Caco-2 (cell line): ENCODE measurements at regions not wholly inside any gene's neighbourhood (a gene's known extent, or its start where the extent isn't known, plus 50 kb on each side); places are given as distances from the start of the nearest gene placed in this dataset.

Experiments used
- BruUV-seq: library from RNA; stranded (reverse); fragments of 400-500 nt; replicated peaks from 2 replicates; lab custom pipeline; 2021; lab: Mats Ljungman, UMichigan
- CTCF ChIA-PET: fragments of 300-600 bp; sonication (Branson Sonifier 250); formaldehyde crosslinking; loops from one replicate; lab custom pipeline; 2022; ENCODE audit warnings: antibody characterized with exemption; lab: Charles Lee
- POLR2A ChIA-PET: fragments of 300-600 bp; sonication (Branson Sonifier 250); formaldehyde crosslinking; loops from one replicate; lab custom pipeline; 2022; ENCODE audit warnings: antibody characterized with exemption; lab: Charles Lee
- DNase-seq, 2 experiments: peaks; one replicate each; pipeline versions ENCODE4 v3.0.0 to v3.0.0-alpha.2; 2020 to 2022
- H3K27me3 ChIP-seq: replicated peaks from 2 replicates; pipeline ENCODE4 v1.6.0; 2011; ENCODE audit warnings: low read length; ENCODE audit not compliant: control insufficient read depth, insufficient read depth
- H3K36me3 ChIP-seq: 2 replicates; pipeline ENCODE4 v1.5.1; 2011; ENCODE audit warnings: low read length; ENCODE audit not compliant: control insufficient read depth, insufficient read depth
- H3K4me1 ChIP-seq: fragments of 250-450 bp; sonication (Bioruptor Pico); 2 replicates; pipeline ENCODE4 v1.5.1; 2020; ENCODE audit warnings: mild to moderate bottlenecking
- H3K4me3 ChIP-seq: 2 replicates; pipeline ENCODE4 v1.5.1; 2011; ENCODE audit warnings: low read depth, mild to moderate bottlenecking, control low read depth, low read length
- H3K9me3 ChIP-seq: fragments of 250-450 bp; sonication (Bioruptor Pico); 2 replicates; pipeline ENCODE4 v1.5.1; 2020; ENCODE audit warnings: mild to moderate bottlenecking, moderate library complexity
- H3K27ac Mint-ChIP-seq: one replicate; pipeline ENCODE4 v1.8.0; 2022; ENCODE audit warnings: mixed read lengths; ENCODE audit not compliant: unreplicated experiment
- H3K27me3 Mint-ChIP-seq: one replicate; pipeline ENCODE4 v1.8.0; 2022; ENCODE audit warnings: mixed read lengths; ENCODE audit not compliant: insufficient read depth, unreplicated experiment
- H3K36me3 Mint-ChIP-seq: one replicate; pipeline ENCODE4 v1.8.0; 2022; ENCODE audit warnings: mild to moderate bottlenecking, mixed read lengths; ENCODE audit not compliant: insufficient read depth, unreplicated experiment
- H3K4me1 Mint-ChIP-seq: one replicate; pipeline ENCODE4 v1.8.0; 2022; ENCODE audit warnings: low read depth, mixed read lengths; ENCODE audit not compliant: unreplicated experiment
- H3K4me3 Mint-ChIP-seq: one replicate; pipeline ENCODE4 v1.8.0; 2022; ENCODE audit warnings: mild to moderate bottlenecking, moderate library complexity, mixed read lengths; ENCODE audit not compliant: unreplicated experiment
- H3K9me3 Mint-ChIP-seq: one replicate; pipeline ENCODE4 v1.8.0; 2022; ENCODE audit warnings: mixed read lengths; ENCODE audit not compliant: unreplicated experiment
- intact Hi-C: fragments of 100-400 bp; cut with micrococcal nuclease; formaldehyde crosslinking; loops from one replicate; pipeline ENCODE4 v1.10.0; 2022; ENCODE audit not compliant: unreplicated experiment
- TF ChIP-seq, protein P1 (sequence below), 2 experiments: fragments of 200-600 bp in 1 of 2; IDR thresholded peaks; 1 replicate in 1 of 2; 2 replicates in 1 of 2; pipeline versions ENCODE4 v1.5.1 to v1.8.0; 2011 to 2022; ENCODE audit warnings: antibody characterized with exemption in 1 of 2, control low read depth in 1 of 2, inconsistent platforms in 1 of 2, low read depth in 1 of 2, low read length in 1 of 2, mild to moderate bottlenecking in 1 of 2, moderate library complexity in 1 of 2; ENCODE audit not compliant: insufficient read depth in 1 of 2, severe bottlenecking in 1 of 2, unreplicated experiment in 1 of 2

DNA sequence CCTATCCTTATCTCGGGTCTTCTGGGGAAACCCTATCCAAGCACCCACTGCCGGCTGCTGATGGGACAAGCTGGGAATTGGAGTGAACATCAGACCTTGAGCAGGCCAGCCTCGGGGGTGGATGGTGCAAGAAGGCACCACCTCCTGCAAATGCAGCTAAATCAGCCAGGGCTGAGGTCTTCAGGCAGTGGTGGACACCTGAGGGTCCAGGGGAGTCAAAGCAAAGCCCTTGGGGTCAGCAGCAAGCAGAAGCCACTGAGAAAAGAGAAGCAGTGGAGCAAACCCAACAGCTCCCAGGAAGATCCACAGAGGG lies 55.4 kb upstream of the ENPP7 start:
- Mint-ChIP-seq H3K27ac (no peak overlapping the region), H3K27me3 (peaks cover 2% of the 10 kb centered on the region), H3K4me3 (no peak overlapping the region), H3K36me3 (no peaks in the 10 kb centered on the region), H3K9me3 (peaks cover 15% of the 10 kb centered on the region), H3K4me1 (no peaks in the 10 kb centered on the region)
- TF ChIP-seq, protein P1, sequence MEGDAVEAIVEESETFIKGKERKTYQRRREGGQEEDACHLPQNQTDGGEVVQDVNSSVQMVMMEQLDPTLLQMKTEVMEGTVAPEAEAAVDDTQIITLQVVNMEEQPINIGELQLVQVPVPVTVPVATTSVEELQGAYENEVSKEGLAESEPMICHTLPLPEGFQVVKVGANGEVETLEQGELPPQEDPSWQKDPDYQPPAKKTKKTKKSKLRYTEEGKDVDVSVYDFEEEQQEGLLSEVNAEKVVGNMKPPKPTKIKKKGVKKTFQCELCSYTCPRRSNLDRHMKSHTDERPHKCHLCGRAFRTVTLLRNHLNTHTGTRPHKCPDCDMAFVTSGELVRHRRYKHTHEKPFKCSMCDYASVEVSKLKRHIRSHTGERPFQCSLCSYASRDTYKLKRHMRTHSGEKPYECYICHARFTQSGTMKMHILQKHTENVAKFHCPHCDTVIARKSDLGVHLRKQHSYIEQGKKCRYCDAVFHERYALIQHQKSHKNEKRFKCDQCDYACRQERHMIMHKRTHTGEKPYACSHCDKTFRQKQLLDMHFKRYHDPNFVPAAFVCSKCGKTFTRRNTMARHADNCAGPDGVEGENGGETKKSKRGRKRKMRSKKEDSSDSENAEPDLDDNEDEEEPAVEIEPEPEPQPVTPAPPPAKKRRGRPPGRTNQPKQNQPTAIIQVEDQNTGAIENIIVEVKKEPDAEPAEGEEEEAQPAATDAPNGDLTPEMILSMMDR (IDR thresholded peaks at IDR 0.05; ENCODE audit: insufficient read depth in 1 of 2, low read depth in 1 of 2, low read length in 1 of 2, severe bottlenecking in 1 of 2, unreplicated experiment in 1 of 2), result no peak
- BruUV-seq, result no TSS peak
- POLR2A ChIA-PET, result no interaction called here
- Histone ChIP-seq H3K9me3 (peaks cover 11% of the 10 kb centered on the region; the same call in 1 of the 2 replicates), H3K4me3 (no peak overlapping the region), H3K36me3 (no peaks in the 10 kb centered on the region), H3K27me3 (no peaks in the 10 kb centered on the region), H3K4me1 (no peaks in the 10 kb centered on the region)
- intact Hi-C loops, result no loop called here
- no peak for DNase-seq
- CTCF ChIA-PET, result no interaction called here

DNA sequence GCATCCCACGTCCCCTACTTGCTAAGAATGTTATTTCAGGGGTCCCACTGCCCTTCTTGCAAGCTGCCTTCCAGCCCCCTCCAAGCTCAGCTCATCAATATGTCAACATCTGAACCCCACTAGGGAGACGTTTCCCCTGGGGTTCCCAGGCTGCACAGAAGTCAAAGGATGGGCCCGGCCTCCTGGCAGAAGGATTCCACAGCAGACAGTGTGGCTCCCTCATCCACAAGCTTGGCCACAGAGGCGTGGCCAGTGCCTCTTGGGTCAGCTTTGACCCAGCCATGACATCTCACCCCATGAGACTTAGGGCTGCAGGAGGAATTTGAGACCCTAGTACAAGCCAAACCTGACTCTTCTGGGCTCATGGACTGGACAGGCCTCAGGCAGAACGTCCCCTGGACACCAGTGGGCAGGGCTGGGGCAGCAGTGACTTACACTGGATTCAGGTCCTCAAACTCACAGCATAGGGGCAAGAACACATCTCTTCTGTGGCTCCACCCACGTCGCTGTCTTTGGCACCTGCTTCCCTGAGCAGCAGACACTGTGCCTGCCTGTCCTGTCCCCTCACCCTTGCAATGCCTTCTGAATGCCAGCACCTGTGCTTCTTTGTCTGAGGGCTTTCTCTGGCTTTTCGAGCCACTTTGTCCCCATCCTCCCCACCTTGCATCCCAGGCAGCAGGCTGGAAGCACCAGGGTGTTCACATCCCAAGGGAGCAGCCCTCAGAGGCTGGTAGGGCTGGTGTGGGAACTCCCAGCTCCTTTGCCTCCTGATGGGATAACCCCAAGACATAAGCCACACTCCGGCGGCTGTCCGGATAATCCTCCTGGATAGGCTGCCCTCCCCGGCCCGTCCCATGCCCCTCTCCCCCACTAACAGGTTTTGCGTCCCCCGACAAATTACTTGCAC lies 56.0 kb upstream of the ENPP7 start:
- H3K27me3 ChIP-seq, result no peaks in the 10 kb centered on the region
- H3K9me3 ChIP-seq, result peaks cover 11% of the 10 kb centered on the region; the same call in 1 of the 2 replicates
- TF ChIP-seq, protein P1 (IDR thresholded peaks at IDR 0.05; ENCODE audit: insufficient read depth in 1 of 2, low read depth in 1 of 2, low read length in 1 of 2, severe bottlenecking in 1 of 2, unreplicated experiment in 1 of 2), result no peak
- Mint-ChIP-seq H3K4me3 (no peak overlapping the region), H3K27me3 (peaks cover 2% of the 10 kb centered on the region), H3K27ac (no peak overlapping the region), H3K36me3 (no peaks in the 10 kb centered on the region), H3K4me1 (no peaks in the 10 kb centered on the region), H3K9me3 (peaks cover 15% of the 10 kb centered on the region)
- no peaks in the 10 kb centered on the region for H3K4me1 ChIP-seq
- intact Hi-C loops, result no loop called here
- BruUV-seq, result no TSS peak
- DNase-seq, result no peak
- H3K4me3 ChIP-seq, result no peak overlapping the region
- CTCF ChIA-PET, result no interaction called here
- POLR2A ChIA-PET, result no interaction called here
- H3K36me3 ChIP-seq, result no peaks in the 10 kb centered on the region

DNA sequence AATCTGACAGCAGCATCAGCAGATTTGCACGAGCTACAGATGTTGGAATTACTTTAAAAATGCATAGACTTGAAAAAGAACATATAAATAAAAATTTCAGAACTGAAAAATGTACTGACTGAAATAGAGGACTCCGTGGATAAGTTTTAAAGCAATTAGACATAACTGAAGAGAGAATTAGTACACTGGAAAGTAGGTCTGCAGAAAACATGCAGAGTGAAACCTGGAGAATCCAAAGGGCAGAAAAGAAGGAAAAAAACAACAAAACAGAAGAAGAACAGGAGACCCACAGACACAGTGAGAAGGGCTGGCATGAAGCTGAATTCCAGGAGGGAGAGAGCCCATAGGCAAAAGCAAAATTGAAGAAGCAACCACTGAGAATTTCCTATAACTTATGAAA lies 57.2 kb upstream of the ENPP7 start:
- Mint-ChIP-seq H3K27ac (no peak overlapping the region), H3K36me3 (no peaks in the 10 kb centered on the region), H3K9me3 (peaks cover 15% of the 10 kb centered on the region), H3K4me3 (no peak overlapping the region), H3K27me3 (peaks cover 2% of the 10 kb centered on the region), H3K4me1 (no peaks in the 10 kb centered on the region)
- TF ChIP-seq, protein P1 (IDR thresholded peaks at IDR 0.05; ENCODE audit: insufficient read depth in 1 of 2, low read depth in 1 of 2, low read length in 1 of 2, severe bottlenecking in 1 of 2, unreplicated experiment in 1 of 2), result no peak
- no peaks in the 10 kb centered on the region for H3K4me1 ChIP-seq
- H3K36me3 ChIP-seq, result no peaks in the 10 kb centered on the region
- intact Hi-C loops, result no loop called here
- no peaks in the 10 kb centered on the region for H3K27me3 ChIP-seq
- ChIA-PET CTCF (no interaction called here), POLR2A (interaction anchor here (0.5 kb wide), 1 partner anchor 11 kb away, joined by 5 read pairs; no protein-coding TSS in a partner anchor)
- no peak for DNase-seq
- no TSS peak for BruUV-seq
- H3K4me3 ChIP-seq, result no peak overlapping the region
- H3K9me3 ChIP-seq, result peaks cover 11% of the 10 kb centered on the region; the same call in 1 of the 2 replicates
